ENCODE measurements at regions not wholly inside any gene's neighbourhood (a gene's known extent, or its start where the extent isn't known, plus 50 kb on each side); places are given as distances from the start of the nearest gene placed in this dataset.
"Not testable (repeated sequence)": the region's sequence is repeated elsewhere in the genome, so short reads cannot be mapped to it uniquely, and the experiment has no call there.

GRCh38 chr6:33507261-33507660, 52.9 kb downstream of the ZBTB9 start:
- POLR2A ChIA-PET: no interaction called here
- H3K27me3 Mint-ChIP-seq: peaks cover 13% of the 10 kb centered on the region
- no peak overlapping the region for H3K27ac Mint-ChIP-seq
- peaks cover 5% of the 10 kb centered on the region for H3K4me1 Mint-ChIP-seq
- peaks cover 2% of the 10 kb centered on the region for H3K9me3 Mint-ChIP-seq
- DNase-seq: no peak
- H3K36me3 Mint-ChIP-seq: no peaks in the 10 kb centered on the region
- H3K4me3 Mint-ChIP-seq: no peak overlapping the region
- no peak for ATAC-seq (ENCODE audit: low read depth)

- Mint-ChIP-seq H3K4me3 (no peak overlapping the region), H3K9me3 (no peaks in the 10 kb centered on the region)
- POLR2A ChIA-PET: no interaction called here
These were observed 54.9 kb downstream of the ZBTB9 start for GRCh38 chr6:33508935-33509926.

GRCh38 chr6:33513213-33513612, 58.8 kb downstream of the ZBTB9 start:
- POLR2A ChIA-PET: no interaction called here
- Mint-ChIP-seq H3K27ac (no peak overlapping the region), H3K27me3 (peaks cover 20% of the 10 kb centered on the region), H3K9me3 (no peaks in the 10 kb centered on the region), H3K4me3 (no peak overlapping the region), H3K4me1 (peaks cover 5% of the 10 kb centered on the region), H3K36me3 (no peaks in the 10 kb centered on the region)
- DNase-seq (no peak), ATAC-seq (ENCODE audit: low read depth) (no peak)

More at GRCh38 chr6:33508935-33509926, 54.9 kb downstream of the ZBTB9 start:
- Mint-ChIP-seq H3K4me1 (peaks cover 5% of the 10 kb centered on the region), H3K36me3 (no peaks in the 10 kb centered on the region), H3K27ac (no peak overlapping the region), H3K27me3 (peaks cover 18% of the 10 kb centered on the region)
- DNase-seq: no peak
- ATAC-seq (ENCODE audit: low read depth): no peak

GRCh38 chr6:33516726-33517125, 62.4 kb downstream of the ZBTB9 start:
- POLR2A ChIA-PET: no interaction called here
- Mint-ChIP-seq H3K27me3 (peaks cover 13% of the 10 kb centered on the region), H3K36me3 (no peaks in the 10 kb centered on the region), H3K4me3 (no peak overlapping the region), H3K27ac (no peak overlapping the region), H3K9me3 (peaks cover 1% of the 10 kb centered on the region), H3K4me1 (peaks cover 2% of the 10 kb centered on the region)
- DNase-seq (no peak), ATAC-seq (ENCODE audit: low read depth) (no peak)

GRCh38 chr6:33520636-33521488, 59.2 kb downstream of the BAK1 start:
- H3K4me1 Mint-ChIP-seq; H3K27me3 Mint-ChIP-seq; DNase-seq; H3K27ac Mint-ChIP-seq; H3K4me3 Mint-ChIP-seq; H3K9me3 Mint-ChIP-seq; ATAC-seq (ENCODE audit: low read depth); H3K36me3 Mint-ChIP-seq: not testable (repeated sequence)
- POLR2A ChIA-PET: interaction anchor here (0.6 kb wide), 2 partner anchors 11 to 12 kb away, joined by 3 to 4 read pairs; no protein-coding TSS in a partner anchor

- Mint-ChIP-seq H3K9me3 (peaks cover 1% of the 10 kb centered on the region), H3K36me3 (no peaks in the 10 kb centered on the region), H3K27me3 (peaks cover 7% of the 10 kb centered on the region), H3K4me1 (no peaks in the 10 kb centered on the region), H3K4me3 (no peak overlapping the region), H3K27ac (no peak overlapping the region)
- DNase-seq (no peak), ATAC-seq (ENCODE audit: low read depth) (no peak)
- POLR2A ChIA-PET: interaction anchor here (0.6 kb wide), 1 partner anchor 11 kb away, joined by 3 read pairs; no protein-coding TSS in a partner anchor
These were observed 58.5 kb downstream of the BAK1 start for GRCh38 chr6:33521489-33522091.
